IPS DF 19.7 (cell line): ENCODE measurements at regions not wholly inside any gene's neighbourhood (a gene's known extent, or its start where the extent isn't known, plus 50 kb on each side); places are given as distances from the start of the nearest gene placed in this dataset.
A peak's percentile ranks its signal among the peaks of the same experiment; 100 is the strongest.

Experiments used
- DNase-seq: peaks from one replicate; pipeline ENCODE4 v3.0.0-alpha.2; 2013; ENCODE audit warnings: low read depth, low spot score

DNA sequence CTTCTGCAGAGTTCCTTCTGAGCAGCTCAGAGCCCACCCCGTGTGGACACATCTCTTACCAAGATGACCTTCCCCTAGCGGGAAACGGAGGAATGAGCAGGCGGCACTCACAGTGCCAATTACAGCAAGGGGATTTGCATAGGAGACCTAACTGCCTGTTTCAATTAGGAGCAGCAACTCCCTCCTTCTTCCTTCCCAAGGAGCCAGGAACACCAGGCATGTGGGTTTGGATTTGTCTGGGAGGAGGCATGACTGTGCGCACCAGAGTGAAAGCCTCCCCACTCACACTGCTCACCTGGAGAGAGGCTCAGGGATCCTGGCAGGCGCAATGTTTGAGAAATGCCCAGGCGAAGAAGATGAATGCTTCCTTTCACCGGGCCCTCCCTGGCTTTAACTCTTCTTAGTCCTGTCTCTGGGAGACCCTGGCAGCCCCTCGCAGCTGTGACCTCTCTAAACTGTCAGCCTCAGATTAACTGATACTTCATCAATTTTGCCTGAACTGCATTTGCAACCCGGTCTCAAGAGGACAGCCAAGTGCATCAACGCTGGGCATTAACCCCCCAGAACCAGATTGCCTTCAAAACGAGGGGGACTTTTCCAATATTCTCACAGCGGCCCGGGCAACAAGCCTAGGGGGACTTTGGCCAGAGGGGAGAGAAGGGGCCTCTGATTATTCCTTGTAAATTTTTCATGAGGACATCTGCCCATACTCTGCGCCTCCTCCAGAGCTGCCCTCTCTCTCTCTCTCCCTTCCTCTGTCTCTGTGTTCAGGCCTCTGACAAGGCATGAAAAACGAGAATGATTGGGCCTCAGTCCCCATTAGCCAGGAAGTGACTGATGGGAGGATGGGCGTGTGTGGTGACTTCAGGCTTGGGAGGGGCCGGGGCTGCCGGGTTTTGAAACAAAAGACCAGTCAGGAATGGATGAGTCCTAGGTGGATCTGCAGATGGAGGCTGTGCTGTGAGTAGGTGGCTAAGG lies 93.8 kb downstream of the CMPK2 start:
- no peak for DNase-seq

DNA sequence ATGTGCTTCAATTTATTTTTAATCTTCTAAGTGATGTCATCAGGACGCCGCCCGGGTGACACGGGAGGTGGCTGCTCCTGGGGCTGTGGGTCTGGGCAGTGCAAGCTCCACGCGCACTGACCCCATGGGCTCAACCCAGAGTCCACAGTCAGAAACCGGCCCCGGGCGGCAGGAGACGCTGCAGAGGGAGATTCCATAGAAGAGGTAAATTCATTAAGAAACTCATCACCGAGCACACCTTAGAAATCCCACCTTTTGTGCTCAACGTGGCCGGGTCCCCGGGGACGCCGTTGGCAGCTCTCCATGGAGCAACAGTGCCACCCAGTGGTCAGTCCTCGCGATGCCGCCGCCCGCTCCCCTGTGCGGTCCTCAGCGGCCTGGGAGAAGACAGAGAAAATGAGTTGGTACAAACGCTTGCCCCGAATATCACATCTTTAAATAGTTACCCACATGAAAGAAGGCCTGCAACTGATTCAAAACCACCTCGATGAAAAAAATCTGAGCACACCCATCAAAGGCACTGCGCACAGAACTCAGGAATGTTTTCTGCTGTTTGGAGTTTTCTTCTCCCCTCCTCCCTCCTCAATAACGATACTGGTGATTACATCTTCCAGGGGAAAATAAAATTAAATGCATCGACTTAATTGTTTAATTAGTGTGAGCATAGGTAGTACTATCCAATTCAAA lies 92.6 kb downstream of the CMPK2 start:
- peak; percentile 35 for DNase-seq

DNA sequence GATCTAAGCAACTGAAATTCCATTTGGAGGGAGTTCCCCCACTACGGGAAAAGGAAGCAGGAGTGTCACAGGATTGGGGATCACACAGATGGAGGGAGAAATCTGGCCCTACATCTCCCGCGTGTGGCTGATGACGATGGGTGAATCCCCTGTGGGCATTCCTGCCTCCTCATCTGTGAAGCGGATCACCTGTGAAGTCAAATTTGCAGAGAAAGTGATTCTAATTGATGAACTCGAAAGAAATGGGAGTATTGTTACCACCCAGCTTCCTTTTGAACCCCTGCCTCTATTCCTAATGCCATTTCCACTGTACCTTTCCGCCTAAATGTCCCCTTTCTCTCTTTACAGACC lies 92.0 kb downstream of the CMPK2 start:
- DNase-seq = no peak

DNA sequence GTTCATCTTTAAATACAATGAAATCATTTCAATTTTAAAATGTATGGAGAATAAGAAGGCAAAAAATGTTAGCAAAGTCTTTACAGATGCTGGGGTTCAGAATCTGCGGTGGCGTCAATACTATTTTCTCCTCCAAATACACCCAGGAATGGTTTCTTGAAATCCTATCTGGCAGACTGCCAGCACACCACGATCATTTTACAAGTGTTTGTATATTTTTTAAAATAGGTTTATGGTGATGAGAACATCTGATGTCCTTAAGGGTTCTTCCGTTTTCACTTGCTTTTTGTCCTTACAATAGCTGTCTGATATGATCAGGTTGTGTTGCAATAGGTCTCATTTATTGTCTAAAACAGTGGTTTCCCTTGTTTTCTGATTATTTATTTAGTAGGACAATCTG lies 89.6 kb downstream of the CMPK2 start:
- DNase-seq = no peak

DNA sequence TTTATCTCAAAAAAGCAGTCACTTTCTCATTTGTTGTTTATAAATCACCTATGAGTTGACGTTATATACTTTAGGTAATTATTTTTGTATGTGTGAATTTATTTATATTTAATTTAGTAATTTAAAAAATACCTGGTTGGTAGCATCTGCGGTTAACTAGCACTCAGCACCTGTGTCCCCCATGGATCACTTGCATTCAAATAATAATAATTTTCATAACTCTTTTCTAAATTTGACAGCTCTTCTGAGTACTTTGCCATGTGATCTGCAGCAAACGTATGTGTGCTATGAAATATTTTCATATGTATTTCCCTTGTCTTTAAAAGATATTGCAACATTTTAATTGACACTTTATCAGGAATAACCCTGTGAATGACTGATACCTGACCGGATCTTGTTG lies 88.1 kb downstream of the CMPK2 start:
- no peak for DNase-seq

DNA sequence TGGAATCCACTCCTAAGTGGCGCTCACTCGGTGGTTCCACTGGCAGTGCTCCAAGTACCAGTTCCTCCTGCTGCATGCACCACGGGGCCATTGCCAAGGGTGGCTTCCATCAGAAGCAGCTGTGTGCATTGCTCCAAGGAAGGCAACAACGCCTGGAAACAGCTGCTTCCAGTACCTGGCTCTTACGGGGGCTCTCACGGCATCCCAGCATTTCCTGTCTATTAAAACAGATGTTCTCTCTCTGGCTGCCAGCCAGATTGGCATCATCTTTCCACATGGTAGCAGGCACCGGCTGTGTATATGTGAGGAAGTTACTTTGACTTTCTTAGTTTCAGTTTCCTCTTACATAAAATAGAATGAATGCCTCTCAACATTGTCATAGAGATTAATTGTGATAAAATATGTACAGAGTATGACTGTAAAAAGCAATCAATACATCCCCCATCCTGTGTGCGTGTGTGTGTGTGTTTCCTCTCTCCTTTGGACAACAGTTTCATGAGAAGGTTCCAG lies 84.9 kb downstream of the CMPK2 start:
- no peak for DNase-seq

DNA sequence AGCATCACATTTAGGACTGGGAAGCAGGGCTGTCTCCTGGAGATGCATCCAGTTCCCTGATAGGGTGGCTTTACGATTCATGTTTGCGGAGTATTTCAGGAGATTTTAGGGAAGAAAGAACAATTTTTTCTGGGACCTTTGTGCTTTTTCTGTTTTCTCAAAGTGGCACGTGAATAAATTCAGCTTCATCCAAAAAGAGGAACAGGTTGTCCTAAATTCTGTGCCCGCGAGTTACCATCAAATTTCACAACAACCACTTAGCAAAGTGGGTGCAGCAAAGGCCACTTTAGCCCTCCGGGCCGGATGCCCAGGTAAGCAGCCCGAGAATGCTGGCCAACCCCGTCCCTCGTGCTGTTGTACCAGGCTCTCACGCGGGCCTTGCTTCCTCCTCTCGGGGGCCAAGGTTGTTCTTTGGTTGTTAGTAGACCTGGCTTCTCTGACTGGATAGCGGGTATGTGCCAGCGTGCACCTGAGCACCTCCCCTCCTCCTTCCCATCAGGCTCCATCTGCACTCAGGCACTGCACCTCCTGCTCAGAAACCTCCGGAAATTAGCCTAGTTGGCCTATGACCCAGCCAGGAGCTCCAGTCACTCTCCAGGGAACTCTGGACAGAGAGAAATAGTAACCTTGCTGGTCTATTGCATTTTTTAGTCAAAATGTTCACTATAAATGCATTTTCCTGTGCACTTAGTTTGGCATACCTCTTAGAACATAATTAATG lies 83.0 kb downstream of the CMPK2 start:
- DNase-seq = no peak

DNA sequence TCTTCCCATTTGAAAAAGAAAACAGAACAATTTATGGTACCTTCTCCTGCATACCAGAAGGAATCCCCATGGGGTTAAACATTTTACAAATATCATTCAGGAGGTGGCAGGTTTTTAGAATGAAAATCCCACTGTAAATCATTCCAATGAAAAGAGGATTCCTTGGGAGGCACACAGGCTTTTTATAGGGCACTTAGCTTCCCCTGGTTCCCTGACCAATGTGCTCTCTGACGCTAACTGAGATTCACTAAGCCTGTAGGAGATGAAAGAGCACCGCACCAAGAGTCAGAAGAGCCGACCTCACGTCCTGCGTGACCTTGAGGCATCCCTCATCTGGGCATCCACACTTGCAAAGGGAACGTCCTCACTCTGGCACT lies 82.5 kb downstream of the CMPK2 start:
- DNase-seq = no peak

DNA sequence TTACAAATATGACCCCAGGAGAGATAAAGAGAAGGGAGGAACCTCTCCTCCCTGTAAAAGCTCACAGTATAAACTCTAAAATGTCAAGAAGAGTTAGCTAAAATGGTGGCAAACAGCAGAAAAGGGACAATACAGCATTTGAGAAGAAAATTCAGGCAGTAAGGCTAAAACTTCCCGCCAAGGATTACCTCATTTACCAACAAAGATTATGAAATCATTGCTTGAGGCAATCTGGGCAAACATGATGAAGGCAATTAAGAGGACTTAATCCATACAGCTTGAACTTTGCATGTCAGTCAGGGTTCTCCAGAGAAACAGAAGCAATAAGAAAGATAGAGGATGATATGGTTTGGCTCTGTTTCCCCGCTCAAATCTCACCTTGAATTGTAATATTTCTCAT lies 81.4 kb downstream of the CMPK2 start:
- no peak for DNase-seq

DNA sequence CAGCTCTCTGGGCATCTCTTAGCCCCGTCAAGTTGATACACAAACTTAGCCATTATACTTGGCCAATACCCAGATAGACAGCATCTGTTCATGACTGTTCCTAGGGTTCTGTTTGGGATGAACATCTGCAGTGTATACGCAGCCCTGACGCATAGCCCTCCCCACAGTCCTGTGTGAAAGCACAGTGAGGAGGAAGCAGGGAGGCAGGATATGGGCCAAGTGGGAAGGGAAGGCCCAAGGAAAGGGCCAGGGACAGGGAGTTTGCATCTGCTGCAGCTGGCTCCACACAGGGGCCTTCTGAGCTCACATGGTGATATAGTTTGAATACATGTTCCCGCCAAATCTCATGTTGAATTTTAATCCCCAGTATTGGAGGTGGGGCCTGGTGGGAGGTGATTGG lies 80.2 kb downstream of the CMPK2 start:
- DNase-seq = no peak

DNA sequence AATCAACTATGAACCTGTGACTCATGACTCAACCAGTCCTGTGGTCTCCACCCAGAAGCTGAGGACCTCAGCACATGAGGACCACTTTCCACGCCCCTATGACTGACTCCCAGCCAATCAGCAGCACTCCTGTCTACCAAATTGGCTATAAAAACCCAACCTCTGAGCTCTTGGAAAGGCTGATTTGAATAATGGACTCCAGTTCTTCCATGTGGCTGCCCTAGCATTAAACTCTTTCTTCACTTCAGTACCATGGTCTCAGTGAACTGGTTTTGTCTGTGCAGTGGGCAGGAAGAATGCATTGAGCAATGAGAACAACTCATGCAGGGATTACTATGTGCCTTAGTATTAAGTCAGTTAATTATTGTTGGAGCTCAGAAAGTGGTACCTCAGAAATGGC lies 78.3 kb downstream of the CMPK2 start:
- DNase-seq = no peak

DNA sequence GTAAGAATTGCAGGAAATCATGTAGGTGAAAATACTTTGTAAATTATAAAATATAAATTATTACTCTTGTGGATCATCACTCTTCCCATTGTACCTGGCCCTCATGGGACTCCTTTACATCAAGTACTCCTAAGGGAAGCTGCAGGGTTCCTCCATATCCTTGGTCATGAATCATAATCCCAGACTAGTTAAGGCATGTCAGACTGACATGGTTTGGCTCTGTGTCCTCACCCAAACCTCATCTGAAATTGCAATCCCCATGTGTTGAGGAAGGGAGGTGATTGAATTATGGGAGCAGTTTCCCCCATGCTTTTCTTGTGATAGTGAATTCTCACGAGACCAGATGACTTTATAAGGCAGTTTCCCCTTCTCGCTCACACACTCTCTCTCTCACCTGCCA lies 77.1 kb downstream of the CMPK2 start:
- DNase-seq = no peak

DNA sequence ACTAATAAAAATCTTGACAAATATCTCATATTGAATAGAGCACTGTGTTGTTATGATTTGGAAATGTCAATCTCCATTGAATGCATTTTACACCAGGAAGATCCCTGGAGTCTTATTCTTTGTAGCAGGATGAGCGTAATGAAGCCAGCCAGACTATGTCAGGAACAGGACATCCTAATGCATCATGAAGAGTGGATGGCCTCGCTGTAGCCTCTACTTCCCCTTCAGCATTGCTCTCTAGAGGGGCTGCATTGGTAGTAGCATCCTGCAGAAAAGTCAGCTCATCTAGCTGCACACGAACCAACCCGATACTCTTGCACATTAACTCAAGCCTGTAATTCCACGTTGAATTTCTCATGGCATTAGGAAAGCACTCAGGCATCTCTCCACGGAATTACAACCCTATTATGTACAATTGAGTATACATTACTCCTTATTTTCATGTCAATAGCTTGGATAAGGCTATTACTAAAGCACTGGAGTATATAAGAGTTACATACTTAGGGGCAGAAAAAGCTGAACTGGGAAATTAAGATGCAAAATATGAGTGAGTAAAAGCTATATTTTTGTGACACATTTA lies 76.1 kb downstream of the CMPK2 start:
- no peak for DNase-seq

DNA sequence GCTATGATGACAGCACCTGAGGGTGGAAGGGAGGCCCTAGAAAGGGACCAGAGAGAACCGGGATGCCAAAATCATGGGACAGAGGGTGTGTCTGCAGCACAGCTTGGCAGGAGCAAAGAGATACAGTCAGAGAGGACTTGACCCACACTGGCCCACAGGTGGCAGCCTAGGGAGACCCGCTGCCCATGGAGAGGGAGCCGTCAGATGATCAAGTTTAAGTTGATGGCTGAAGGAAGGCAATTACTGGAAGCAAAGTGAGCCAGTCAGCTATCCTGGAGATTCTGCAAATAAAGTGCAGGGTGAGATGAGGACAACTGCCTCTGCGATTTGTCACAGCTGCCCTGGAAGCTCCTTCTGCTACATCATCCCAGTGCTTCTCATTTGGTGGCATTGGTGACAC lies 74.0 kb downstream of the CMPK2 start:
- no peak for DNase-seq

DNA sequence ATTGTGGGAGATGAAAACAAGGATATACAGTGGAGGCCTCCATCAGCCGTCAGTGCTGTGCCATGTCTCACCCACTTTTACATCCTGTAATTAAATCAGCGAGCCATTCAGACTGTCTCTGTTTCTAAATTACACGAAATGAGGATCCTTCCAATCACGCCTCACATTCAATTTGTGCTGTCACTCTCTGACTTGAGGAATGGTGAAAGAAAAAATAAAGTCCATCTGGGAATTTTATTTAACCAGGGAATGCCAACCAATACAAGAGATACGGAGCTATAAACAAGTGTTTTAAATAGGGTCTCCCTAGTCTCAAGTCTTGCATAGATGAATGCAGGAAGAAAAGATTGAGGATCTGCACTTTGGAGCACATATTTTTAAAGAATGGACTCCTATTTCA lies 72.8 kb downstream of the CMPK2 start:
- no peak for DNase-seq

DNA sequence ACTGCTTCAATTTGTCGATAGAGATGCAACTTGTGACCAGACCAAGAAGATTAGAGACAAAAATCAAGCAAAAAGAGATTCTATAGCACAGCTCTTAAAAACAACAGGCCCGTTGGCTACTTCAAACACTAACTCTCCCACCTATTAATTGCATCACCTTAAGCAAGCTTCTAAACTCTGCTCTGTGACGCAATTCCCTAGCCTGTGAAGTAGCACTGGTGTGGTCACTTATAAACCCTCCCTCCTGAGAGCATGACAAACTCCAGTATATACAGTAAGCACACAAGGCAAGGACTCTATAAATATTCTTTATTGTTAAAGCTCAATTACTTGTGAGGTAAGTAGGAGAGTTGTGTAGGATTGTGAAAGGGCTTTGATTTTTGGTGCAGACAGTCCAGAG lies 72.3 kb downstream of the CMPK2 start:
- no peak for DNase-seq

DNA sequence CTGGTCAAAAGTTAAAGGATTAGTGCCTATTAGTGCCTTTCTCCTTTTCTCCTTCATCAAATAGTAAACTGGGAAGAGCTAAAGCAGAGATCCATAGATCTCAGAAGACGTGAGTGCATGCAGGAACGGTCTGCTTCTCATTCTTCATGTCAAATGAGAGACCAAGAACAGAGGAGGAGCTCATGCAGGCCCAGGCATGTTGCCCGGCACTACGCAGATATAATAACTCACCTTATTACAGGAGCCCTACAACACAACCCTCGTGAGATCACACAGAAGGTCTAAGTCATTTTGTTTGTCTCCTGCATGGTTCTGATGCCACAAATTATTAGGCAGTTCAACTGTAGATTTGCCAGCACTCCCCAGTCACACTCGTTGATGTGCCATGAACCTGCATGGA lies 71.8 kb downstream of the CMPK2 start:
- DNase-seq = no peak

DNA sequence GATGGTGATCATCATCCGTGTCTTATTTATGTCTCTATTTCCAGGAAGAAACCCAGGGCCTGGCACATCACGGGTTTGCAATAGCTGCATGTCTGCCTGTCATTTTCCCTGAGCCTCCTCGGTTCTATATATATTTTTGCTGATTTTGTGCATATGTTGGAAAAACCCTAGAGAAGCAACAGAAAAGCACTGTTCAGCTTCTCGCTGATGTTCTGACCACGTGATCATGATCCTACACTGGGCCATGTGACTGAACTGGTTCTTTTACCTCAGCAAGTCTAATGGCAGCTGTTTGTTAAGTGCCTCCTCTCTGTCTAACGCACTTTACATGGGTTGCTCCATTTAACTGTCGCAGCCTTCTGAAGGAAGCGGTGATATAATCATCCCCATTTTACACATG lies 71.3 kb downstream of the CMPK2 start:
- no peak for DNase-seq
